Fibroblast of pulmonary artery (primary cell): ENCODE measurements at regions not wholly inside any gene's neighbourhood (a gene's known extent, or its start where the extent isn't known, plus 50 kb on each side); places are given as distances from the start of the nearest gene placed in this dataset.

Experiments used
- DNase-seq: peaks from one replicate; pipeline ENCODE4 v3.0.0-alpha.2; 2010; ENCODE audit warnings: low read depth
- H3K4me3 ChIP-seq: replicated peaks from 2 replicates; pipeline ENCODE4 v1.5.1; 2011; ENCODE audit warnings: low read depth, mild to moderate bottlenecking, control low read depth, low read length, moderate library complexity
- TF ChIP-seq, protein P1 (sequence below): IDR thresholded peaks from 2 replicates; pipeline ENCODE4 v1.5.1; 2011; ENCODE audit warnings: mild to moderate bottlenecking, control low read depth, low read length, inconsistent platforms; ENCODE audit errors: missing control alignments

GRCh38 chr18:76233406-76233805 lies 261.6 kb downstream of the ZNF516 start:
- DNase-seq, result no peak
- TF ChIP-seq, protein P1, sequence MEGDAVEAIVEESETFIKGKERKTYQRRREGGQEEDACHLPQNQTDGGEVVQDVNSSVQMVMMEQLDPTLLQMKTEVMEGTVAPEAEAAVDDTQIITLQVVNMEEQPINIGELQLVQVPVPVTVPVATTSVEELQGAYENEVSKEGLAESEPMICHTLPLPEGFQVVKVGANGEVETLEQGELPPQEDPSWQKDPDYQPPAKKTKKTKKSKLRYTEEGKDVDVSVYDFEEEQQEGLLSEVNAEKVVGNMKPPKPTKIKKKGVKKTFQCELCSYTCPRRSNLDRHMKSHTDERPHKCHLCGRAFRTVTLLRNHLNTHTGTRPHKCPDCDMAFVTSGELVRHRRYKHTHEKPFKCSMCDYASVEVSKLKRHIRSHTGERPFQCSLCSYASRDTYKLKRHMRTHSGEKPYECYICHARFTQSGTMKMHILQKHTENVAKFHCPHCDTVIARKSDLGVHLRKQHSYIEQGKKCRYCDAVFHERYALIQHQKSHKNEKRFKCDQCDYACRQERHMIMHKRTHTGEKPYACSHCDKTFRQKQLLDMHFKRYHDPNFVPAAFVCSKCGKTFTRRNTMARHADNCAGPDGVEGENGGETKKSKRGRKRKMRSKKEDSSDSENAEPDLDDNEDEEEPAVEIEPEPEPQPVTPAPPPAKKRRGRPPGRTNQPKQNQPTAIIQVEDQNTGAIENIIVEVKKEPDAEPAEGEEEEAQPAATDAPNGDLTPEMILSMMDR, result no peak
- no peak overlapping the region for H3K4me3 ChIP-seq

DNA sequence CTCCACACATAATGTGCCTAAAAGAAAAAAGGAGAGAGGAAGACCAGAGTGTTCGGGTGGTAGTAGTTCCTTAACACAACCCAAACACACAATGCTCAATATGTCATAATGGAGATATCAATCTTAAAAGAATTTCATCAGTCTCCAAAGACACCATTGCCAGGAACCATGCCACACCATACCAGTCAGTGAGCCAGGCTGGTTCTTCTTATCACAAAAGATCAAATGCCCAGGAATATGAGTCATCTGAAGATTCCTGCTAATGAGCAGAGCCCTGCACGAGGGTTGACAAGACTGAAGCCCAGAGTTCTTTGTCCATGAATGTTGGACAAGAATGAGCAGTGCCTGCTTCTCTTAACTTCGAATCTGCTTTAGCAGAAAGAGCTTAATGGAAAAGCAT lies 262.3 kb downstream of the ZNF516 start:
- no peak overlapping the region for H3K4me3 ChIP-seq
- TF ChIP-seq, protein P1, result no peak
- DNase-seq, result no peak

DNA sequence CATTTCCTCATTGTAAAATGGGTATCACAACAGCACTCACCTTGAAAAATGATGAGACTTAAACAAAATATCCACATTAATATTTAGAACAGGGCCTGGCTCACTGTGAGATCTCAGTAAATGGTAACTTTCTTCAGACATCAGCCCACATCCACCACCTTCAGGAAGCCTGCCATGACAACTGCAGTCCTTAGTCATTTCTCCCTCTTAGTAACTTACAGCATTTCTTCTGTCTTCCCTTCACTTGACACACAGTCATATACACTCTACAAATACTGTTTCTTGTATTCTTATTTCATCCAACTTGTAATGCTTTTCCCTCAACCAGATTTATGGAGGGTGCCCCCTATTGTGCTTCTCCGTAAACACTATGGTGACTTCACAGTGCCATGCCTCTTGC lies 263.0 kb downstream of the ZNF516 start:
- no peak overlapping the region for H3K4me3 ChIP-seq
- TF ChIP-seq, protein P1, result no peak
- no peak for DNase-seq

DNA sequence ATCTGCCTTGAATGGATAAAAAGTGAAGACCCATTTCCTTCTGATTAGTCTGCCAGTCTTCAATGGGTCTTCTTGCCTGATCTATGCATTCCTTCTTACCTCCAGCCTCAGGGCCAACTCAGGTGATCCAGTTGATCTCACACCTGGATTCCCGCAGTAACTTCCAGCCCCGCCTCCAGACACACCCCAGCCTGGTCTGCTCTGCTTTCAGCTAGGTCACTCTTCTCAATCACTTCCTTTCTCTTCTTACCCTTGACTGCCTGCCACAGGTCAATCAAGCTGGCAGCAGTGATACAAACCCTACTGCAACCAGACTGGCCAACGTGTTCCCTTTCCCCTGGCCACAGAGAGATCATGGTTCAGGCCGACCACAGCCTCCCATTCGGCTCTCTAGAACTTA lies 263.6 kb downstream of the ZNF516 start:
- H3K4me3 ChIP-seq, result no peak overlapping the region
- DNase-seq, result no peak
- TF ChIP-seq, protein P1, result no peak

GRCh38 chr18:76230791-76231190 lies 264.3 kb downstream of the ZNF516 start:
- no peak overlapping the region for H3K4me3 ChIP-seq
- no peak for DNase-seq
- TF ChIP-seq, protein P1, result no peak

DNA sequence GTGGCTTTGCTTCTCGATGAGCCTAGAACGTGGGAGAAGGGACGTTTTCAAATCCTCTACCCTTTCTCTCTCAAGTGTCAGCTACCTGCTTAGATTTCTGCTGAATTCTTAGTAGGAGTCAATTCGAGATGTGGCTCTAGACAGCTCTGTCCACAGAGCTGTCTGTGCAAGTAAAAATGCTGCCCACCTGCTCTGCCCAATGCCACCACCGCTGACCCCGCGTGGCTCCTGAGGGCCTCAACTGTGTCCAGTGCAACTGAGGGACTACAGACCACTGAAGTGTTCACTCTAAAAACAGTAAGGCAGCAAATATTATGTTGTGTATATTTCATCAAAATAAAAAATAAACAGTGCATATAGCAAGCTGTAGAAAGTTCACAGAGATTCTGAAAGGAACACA lies 266.3 kb downstream of the ZNF516 start:
- TF ChIP-seq, protein P1, result no peak
- no peak overlapping the region for H3K4me3 ChIP-seq
- DNase-seq, result no peak

GRCh38 chr18:76227759-76228158 lies 267.3 kb downstream of the ZNF516 start:
- no peak overlapping the region for H3K4me3 ChIP-seq
- DNase-seq, result no peak
- TF ChIP-seq, protein P1, result no peak
